Right lobe of liver (tissue), 6 donors: ENCODE measurements at regions not wholly inside any gene's neighbourhood (a gene's known extent, or its start where the extent isn't known, plus 50 kb on each side); places are given as distances from the start of the nearest gene placed in this dataset.

Source experiments
- ATAC-seq, 4 donors: fragments of 200-7000 bp; cut with Tn5 transposase; one replicate each; pipeline ENCODE4 v1.9.1; 2020; ENCODE audit warnings: mild to moderate bottlenecking in 4 of 4, moderate library complexity in 4 of 4
- DNase-seq, 3 donors: peaks; one replicate each; pipeline ENCODE4 v3.0.0-alpha.2; 2020
- H3K27ac ChIP-seq, 3 donors: fragments of 200-600 bp; one replicate each; pipeline ENCODE4 v1.8.0; 2022
- H3K27me3 ChIP-seq, 2 donors: fragments of 200-600 bp; one replicate each; pipeline ENCODE4 v1.8.0; 2022
- H3K36me3 ChIP-seq, 4 donors: fragments of 200-600 bp; sonication (generic) in 1 of 4; one replicate each; pipeline versions ENCODE4 v1.5.1 to v1.8.0; 2017 to 2022; ENCODE audit warnings: control low read depth in 1 of 4
- H3K4me1 ChIP-seq, 4 donors: fragments of 200-600 bp; sonication (generic) in 1 of 4; one replicate each; pipeline versions ENCODE4 v1.5.1 to v1.8.0; 2017 to 2022; ENCODE audit warnings: control low read depth in 1 of 4
- H3K4me3 ChIP-seq, 3 donors: fragments of 200-600 bp; one replicate each; pipeline ENCODE4 v1.8.0; 2022
- H3K9me3 ChIP-seq, 4 donors: fragments of 200-600 bp; sonication (generic) in 1 of 4; one replicate each; pipeline versions ENCODE4 v1.5.1 to v1.8.0; 2017 to 2022; ENCODE audit warnings: control low read depth in 1 of 4
- POLR2A ChIP-seq: fragments of 450-650 bp; IDR thresholded peaks from one replicate; pipeline ENCODE4 v1.6.1; 2017; ENCODE audit warnings: antibody characterized with exemption, mild to moderate bottlenecking
- WGBS: methylation state at CpG from one replicate; pipeline ENCODE4 v1.1.6; 2018; ENCODE audit warnings: low coverage, low lambda C conversion rate; ENCODE audit not compliant: insufficient coverage; ENCODE audit errors: missing lambda C conversion rate; 5-methylcytosine and 5-hydroxymethylcytosine counted together
- intact Hi-C, 2 donors: fragments of 100-400 bp; cut with DNase I; formaldehyde crosslinking; loops; one replicate each; pipeline versions ENCODE4 v1.11.2 to v1.14.1; 2022
- TF ChIP-seq, protein P1 (sequence below), 4 donors: fragments of 200-600 bp in 3 of 4; fragments of 450-650 bp in 1 of 4; IDR thresholded peaks; one replicate each; pipeline versions ENCODE4 v1.5.1 to v1.8.0; 2016 to 2022; ENCODE audit warnings: antibody characterized with exemption in 4 of 4, mild to moderate bottlenecking in 2 of 4
- donor health status: DM: no; HTN: yes; CAD: no.
- donor health status: DM: no; HTN: no; CAD: no.
- donor health status: DM: no; HTN: no; CAD: no.
- donor health status: DM: no; HTN: yes; CAD: no.
- donor health status: DM: no; HTN: yes; CAD: no.

DNA sequence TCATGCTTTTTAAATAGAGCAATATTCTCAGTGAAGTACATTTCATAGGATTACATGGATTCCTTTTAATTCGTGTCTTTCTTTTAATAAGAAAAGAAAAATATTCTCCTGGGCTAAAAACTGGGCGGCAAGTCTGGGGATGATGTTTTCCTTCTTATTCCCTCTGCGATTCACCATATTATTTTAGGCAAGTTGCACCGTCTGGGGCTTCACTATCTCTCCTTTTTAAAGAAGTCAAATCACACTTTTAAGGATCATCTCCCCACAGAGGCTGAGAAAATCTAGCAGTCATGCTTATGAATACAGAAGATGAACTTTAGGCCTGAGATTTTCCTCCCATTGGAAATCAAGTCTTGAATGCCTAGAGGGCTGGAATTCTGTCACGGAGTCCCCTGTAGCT is 104.1 kb downstream of the COPS8 start:
- ATAC-seq: no peak
- 70% methylated on average over 4 of the region's 5 CpGs for WGBS
- TF ChIP-seq, protein P1, sequence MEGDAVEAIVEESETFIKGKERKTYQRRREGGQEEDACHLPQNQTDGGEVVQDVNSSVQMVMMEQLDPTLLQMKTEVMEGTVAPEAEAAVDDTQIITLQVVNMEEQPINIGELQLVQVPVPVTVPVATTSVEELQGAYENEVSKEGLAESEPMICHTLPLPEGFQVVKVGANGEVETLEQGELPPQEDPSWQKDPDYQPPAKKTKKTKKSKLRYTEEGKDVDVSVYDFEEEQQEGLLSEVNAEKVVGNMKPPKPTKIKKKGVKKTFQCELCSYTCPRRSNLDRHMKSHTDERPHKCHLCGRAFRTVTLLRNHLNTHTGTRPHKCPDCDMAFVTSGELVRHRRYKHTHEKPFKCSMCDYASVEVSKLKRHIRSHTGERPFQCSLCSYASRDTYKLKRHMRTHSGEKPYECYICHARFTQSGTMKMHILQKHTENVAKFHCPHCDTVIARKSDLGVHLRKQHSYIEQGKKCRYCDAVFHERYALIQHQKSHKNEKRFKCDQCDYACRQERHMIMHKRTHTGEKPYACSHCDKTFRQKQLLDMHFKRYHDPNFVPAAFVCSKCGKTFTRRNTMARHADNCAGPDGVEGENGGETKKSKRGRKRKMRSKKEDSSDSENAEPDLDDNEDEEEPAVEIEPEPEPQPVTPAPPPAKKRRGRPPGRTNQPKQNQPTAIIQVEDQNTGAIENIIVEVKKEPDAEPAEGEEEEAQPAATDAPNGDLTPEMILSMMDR (IDR thresholded peaks at IDR 0.05): no peak
- no peak for TF ChIP-seq POLR2A

DNA sequence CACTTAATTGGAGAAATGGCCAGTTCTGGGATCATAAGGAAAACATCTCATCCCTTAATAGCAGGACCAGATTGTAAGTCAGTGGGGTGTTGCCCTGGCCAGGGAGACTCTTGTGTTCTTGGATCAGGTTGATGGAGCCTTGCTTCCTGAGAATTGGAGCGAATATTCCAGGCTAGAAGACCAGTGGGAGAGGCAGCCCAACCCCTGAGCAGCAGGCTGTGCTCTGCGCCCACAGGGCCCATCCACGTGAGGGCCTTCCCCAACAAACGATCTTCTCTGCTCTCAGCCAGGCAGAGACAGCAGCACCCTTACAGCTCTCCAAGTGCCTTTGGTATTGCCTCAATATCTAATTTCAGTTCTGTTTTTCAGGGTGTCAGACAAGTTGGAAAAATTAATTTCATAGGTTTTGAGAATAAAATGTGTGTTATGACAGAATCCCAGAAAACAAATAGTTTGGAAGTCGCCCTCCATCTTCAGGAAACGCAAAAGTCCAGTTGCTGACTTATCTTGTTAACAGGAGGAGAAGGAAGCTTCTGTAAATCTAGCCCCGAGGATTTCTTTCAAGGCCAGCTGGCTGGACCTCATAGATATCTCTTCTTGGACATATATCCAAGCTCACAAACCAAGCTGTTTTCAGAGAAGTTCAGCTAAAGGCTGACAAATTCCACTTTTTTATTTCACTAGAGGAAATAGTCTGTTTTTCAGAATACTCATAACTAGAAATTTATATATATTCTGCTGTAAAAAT is 105.5 kb downstream of the COPS8 start:
- Histone ChIP-seq H3K36me3 (no peaks in the 10 kb centered on the region), H3K4me3 (no peak overlapping the region), H3K27me3 (no peaks in the 10 kb centered on the region), H3K4me1 (no peaks in the 10 kb centered on the region), H3K27ac (no peak overlapping the region), H3K9me3 (no peaks in the 10 kb centered on the region)
- intact Hi-C loops: no loop called here
- DNase-seq: no peak
- 53% methylated on average over 6 of the region's 7 CpGs for WGBS
- no peak for ATAC-seq
- TF ChIP-seq POLR2A: no peak
- TF ChIP-seq, protein P1 (IDR thresholded peaks at IDR 0.05): no peak

More for the DNA sequence above, 104.1 kb downstream of the COPS8 start:
- no peak overlapping the region for H3K27ac ChIP-seq
- H3K27me3 ChIP-seq: no peaks in the 10 kb centered on the region
- no peaks in the 10 kb centered on the region for H3K9me3 ChIP-seq
- H3K4me3 ChIP-seq: no peak overlapping the region
- DNase-seq: no peak
- intact Hi-C loops: no loop called here
- no peaks in the 10 kb centered on the region for H3K36me3 ChIP-seq
- H3K4me1 ChIP-seq: no peaks in the 10 kb centered on the region

- WGBS: 32% methylated on average over 7 of the region's 8 CpGs
- Histone ChIP-seq H3K36me3 (no peaks in the 10 kb centered on the region), H3K27me3 (no peaks in the 10 kb centered on the region), H3K4me3 (no peak overlapping the region), H3K9me3 (no peaks in the 10 kb centered on the region), H3K4me1 (no peaks in the 10 kb centered on the region), H3K27ac (no peak overlapping the region)
- intact Hi-C loops: no loop called here
- TF ChIP-seq POLR2A: no peak
- TF ChIP-seq, protein P1 (IDR thresholded peaks at IDR 0.05): no peak
- DNase-seq: no peak
- ATAC-seq: no peak
Observed at GRCh38 chr2:237191714-237192081, 106.0 kb downstream of the COPS8 start.

GRCh38 chr2:237192881-237193280 is 107.2 kb downstream of the COPS8 start:
- H3K4me3 ChIP-seq: no peak overlapping the region
- no peaks in the 10 kb centered on the region for H3K4me1 ChIP-seq
- intact Hi-C loops: no loop called here
- H3K27ac ChIP-seq: no peak overlapping the region
- no peaks in the 10 kb centered on the region for H3K9me3 ChIP-seq
- ATAC-seq (no peak), DNase-seq (no peak)
- 84% methylated on average over 6 of the region's 8 CpGs for WGBS
- no peaks in the 10 kb centered on the region for H3K36me3 ChIP-seq
- no peak for TF ChIP-seq POLR2A
- TF ChIP-seq, protein P1 (IDR thresholded peaks at IDR 0.05): no peak
- no peaks in the 10 kb centered on the region for H3K27me3 ChIP-seq
